Smooth muscle cell (in vitro differentiated cells): ENCODE measurements at regions not wholly inside any gene's neighbourhood (a gene's known extent, or its start where the extent isn't known, plus 50 kb on each side); places are given as distances from the start of the nearest gene placed in this dataset.

ENCODE experiments used
- DNase-seq: peaks from one replicate; lab custom pipeline; 2025; ENCODE audit not compliant: unreplicated experiment; lab: John Stamatoyannopoulos, UW
- H2AFZ ChIP-seq: fragments of 200-600 bp; sonication (generic); 2 replicates; pipeline ENCODE4 v1.6.0; 2016; ENCODE audit warnings: antibody characterized with exemption, low read depth, mild to moderate bottlenecking
- H3F3A ChIP-seq: fragments of 200-600 bp; sonication (generic); 2 replicates; pipeline ENCODE4 v1.6.0; 2017; ENCODE audit warnings: antibody characterized with exemption, low read depth
- H3K27ac ChIP-seq: fragments of 200-600 bp; sonication (generic); 2 replicates; pipeline ENCODE4 v1.5.1; 2016; ENCODE audit warnings: low read depth, mild to moderate bottlenecking
- H3K27me3 ChIP-seq: fragments of 200-600 bp; sonication (generic); 2 replicates; pipeline ENCODE4 v1.6.1; 2016; ENCODE audit warnings: low read depth, mild to moderate bottlenecking
- H3K36me3 ChIP-seq: fragments of 200-600 bp; sonication (generic); 2 replicates; pipeline ENCODE4 v1.5.1; 2016; ENCODE audit warnings: low read depth
- H3K4me1 ChIP-seq: fragments of 200-600 bp; sonication (generic); 2 replicates; pipeline ENCODE4 v1.5.1; 2016; ENCODE audit warnings: low read depth
- H3K4me2 ChIP-seq: fragments of 200-600 bp; sonication (generic); 2 replicates; pipeline ENCODE4 v1.6.0; 2016; ENCODE audit warnings: mild to moderate bottlenecking
- H3K4me3 ChIP-seq: fragments of 200-600 bp; sonication (generic); 2 replicates; pipeline ENCODE4 v1.5.1; 2016; ENCODE audit warnings: mild to moderate bottlenecking
- H3K79me2 ChIP-seq: fragments of 200-600 bp; sonication (generic); 2 replicates; pipeline ENCODE4 v1.6.0; 2016; ENCODE audit warnings: low read depth, mild to moderate bottlenecking
- H3K9ac ChIP-seq: fragments of 200-600 bp; sonication (generic); 2 replicates; pipeline ENCODE4 v1.6.0; 2016; ENCODE audit warnings: low read depth
- H3K9me3 ChIP-seq: fragments of 200-600 bp; sonication (generic); replicated peaks from 2 replicates; pipeline ENCODE4 v1.5.1; 2016; ENCODE audit warnings: low read depth
- H4K20me1 ChIP-seq: fragments of 200-600 bp; sonication (generic); 2 replicates; pipeline ENCODE4 v1.6.0; 2016; ENCODE audit warnings: low read depth
- WGBS: methylation state at CpG from one replicate; pipeline ENCODE4 v1.1.7; 2016; ENCODE audit warnings: low lambda C conversion rate; 5-methylcytosine and 5-hydroxymethylcytosine counted together
- TF ChIP-seq, protein P1 (sequence below): fragments of 200-600 bp; sonication (generic); IDR thresholded peaks from 2 replicates; pipeline ENCODE4 v1.5.1; 2017; ENCODE audit warnings: borderline replicate concordance, mild to moderate bottlenecking, antibody characterized with exemption; ENCODE audit not compliant: insufficient read depth, poor library complexity, severe bottlenecking

DNA sequence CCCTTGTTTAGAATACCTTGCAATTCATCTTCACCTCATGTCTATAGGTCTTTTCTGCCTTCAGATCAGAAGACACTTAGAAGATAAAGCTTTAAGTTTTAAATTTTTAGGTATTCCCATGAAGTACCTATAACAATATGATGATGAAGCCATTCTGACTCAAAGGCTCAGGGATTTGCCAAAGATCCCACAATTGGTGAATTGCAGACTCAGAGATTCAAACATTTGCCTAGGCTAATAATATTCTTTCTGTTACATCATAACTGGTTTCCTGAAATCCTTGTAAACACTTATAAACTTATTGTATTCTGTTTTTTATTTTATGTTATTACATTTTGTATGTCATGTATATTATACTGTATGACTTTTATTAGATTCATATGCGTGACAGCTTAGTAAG, 62.8 kb upstream of the ZFAND5 start:
- Histone ChIP-seq H3F3A (no peaks in the 10 kb centered on the region), H3K4me3 (no peak overlapping the region), H3K27me3 (no peaks in the 10 kb centered on the region), H3K4me1 (no peaks in the 10 kb centered on the region), H2AFZ (no peak overlapping the region), H3K4me2 (no peak overlapping the region), H3K9me3 (no peaks in the 10 kb centered on the region), H3K36me3 (no peaks in the 10 kb centered on the region), H3K9ac (no peak overlapping the region), H3K79me2 (no peaks in the 10 kb centered on the region), H4K20me1 (no peaks in the 10 kb centered on the region), H3K27ac (no peak overlapping the region)
- TF ChIP-seq, protein P1, sequence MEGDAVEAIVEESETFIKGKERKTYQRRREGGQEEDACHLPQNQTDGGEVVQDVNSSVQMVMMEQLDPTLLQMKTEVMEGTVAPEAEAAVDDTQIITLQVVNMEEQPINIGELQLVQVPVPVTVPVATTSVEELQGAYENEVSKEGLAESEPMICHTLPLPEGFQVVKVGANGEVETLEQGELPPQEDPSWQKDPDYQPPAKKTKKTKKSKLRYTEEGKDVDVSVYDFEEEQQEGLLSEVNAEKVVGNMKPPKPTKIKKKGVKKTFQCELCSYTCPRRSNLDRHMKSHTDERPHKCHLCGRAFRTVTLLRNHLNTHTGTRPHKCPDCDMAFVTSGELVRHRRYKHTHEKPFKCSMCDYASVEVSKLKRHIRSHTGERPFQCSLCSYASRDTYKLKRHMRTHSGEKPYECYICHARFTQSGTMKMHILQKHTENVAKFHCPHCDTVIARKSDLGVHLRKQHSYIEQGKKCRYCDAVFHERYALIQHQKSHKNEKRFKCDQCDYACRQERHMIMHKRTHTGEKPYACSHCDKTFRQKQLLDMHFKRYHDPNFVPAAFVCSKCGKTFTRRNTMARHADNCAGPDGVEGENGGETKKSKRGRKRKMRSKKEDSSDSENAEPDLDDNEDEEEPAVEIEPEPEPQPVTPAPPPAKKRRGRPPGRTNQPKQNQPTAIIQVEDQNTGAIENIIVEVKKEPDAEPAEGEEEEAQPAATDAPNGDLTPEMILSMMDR: no peak
- DNase-seq: no peak
- WGBS: 91% methylated on average over 1 of the region's 1 CpG

DNA sequence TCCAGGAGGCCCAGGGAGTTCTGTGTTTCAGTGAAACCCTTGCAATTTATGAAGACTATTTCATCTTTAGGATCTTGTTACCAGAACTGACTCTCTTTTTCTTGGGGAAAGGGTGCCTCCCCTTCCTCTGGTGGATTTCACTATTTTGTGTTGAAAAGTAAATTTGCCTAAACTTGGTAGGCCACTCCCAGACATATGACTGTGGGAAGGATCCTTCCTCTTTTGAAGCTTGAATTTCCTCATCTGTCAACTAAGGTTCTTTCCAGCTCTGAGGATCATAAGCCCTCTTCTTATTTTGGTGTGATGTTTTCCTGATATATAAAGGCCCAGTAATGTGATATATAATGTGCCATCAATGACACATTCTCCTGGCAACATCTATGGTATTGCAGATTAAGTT, 59.1 kb upstream of the ZFAND5 start:
- DNase-seq: no peak
- no peaks in the 10 kb centered on the region for H4K20me1 ChIP-seq
- H3K4me2 ChIP-seq: no peak overlapping the region
- no peak overlapping the region for H2AFZ ChIP-seq
- H3K4me1 ChIP-seq: no peaks in the 10 kb centered on the region
- no peaks in the 10 kb centered on the region for H3K79me2 ChIP-seq
- H3K27me3 ChIP-seq: no peaks in the 10 kb centered on the region
- no peak overlapping the region for H3K27ac ChIP-seq
- no peaks in the 10 kb centered on the region for H3K36me3 ChIP-seq
- H3K9me3 ChIP-seq: no peaks in the 10 kb centered on the region
- H3K4me3 ChIP-seq: no peak overlapping the region
- H3F3A ChIP-seq: no peaks in the 10 kb centered on the region
- H3K9ac ChIP-seq: no peak overlapping the region
- TF ChIP-seq, protein P1: no peak

DNA sequence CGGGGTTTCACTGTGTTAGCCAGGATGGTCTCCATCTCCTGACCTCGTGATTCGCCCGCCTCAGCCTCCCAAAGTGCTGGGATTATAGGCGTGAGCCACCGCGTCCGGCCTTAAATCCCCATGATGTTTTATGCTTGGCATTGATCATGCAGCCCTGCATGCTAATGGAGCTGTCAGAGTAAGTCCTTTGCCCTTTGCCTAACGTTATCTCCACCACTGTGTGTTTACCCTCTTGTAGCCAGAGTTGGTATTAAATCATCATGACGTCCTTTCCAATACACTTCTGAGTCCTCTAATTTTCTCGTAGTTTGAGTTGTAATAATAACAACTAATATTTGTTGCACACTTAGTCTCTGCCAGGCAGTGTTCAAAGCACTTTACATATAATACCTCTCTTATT, 57.2 kb upstream of the ZFAND5 start:
- WGBS: 86% methylated on average over 11 of the region's 11 CpGs
- Histone ChIP-seq H3K9ac (no peak overlapping the region), H2AFZ (no peak overlapping the region), H3K27ac (no peak overlapping the region), H3K27me3 (no peaks in the 10 kb centered on the region), H3K79me2 (no peaks in the 10 kb centered on the region), H3K4me1 (no peaks in the 10 kb centered on the region), H3F3A (no peaks in the 10 kb centered on the region), H3K36me3 (no peaks in the 10 kb centered on the region), H3K4me2 (no peak overlapping the region), H3K4me3 (no peak overlapping the region), H4K20me1 (no peaks in the 10 kb centered on the region), H3K9me3 (no peaks in the 10 kb centered on the region)
- no peak for DNase-seq
- TF ChIP-seq, protein P1: no peak

DNA sequence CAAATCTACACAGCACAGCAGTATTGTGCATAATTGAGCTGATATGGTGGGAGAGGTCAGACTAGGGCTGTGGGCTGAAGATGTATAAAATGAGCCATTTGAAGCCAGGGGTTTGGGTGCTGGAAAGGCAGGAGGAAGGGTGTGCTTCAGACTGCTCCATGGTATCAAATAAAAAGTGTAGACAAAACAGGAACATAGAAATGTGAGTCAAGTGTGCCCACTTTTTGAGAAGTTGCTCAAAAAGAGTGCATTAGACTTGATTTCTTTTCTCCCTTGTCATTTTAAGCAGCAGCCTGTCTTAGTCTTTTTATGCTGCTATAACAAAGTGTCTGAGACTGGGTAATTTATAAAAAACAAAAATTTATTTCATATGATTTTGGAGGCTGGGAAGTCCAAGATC, 55.8 kb upstream of the ZFAND5 start:
- Histone ChIP-seq H3K36me3 (no peaks in the 10 kb centered on the region), H3K27me3 (no peaks in the 10 kb centered on the region), H3K9me3 (no peaks in the 10 kb centered on the region), H3K79me2 (no peaks in the 10 kb centered on the region), H3K27ac (no peak overlapping the region), H3F3A (no peaks in the 10 kb centered on the region), H3K4me3 (no peak overlapping the region), H3K4me2 (no peak overlapping the region), H3K9ac (no peak overlapping the region), H3K4me1 (no peaks in the 10 kb centered on the region), H4K20me1 (no peaks in the 10 kb centered on the region), H2AFZ (no peak overlapping the region)
- TF ChIP-seq, protein P1: no peak
- no peak for DNase-seq
